ENCODE measurements at regions not wholly inside any gene's neighbourhood (a gene's known extent, or its start where the extent isn't known, plus 50 kb on each side); places are given as distances from the start of the nearest gene placed in this dataset.
"Not testable (repeated sequence)": the region's sequence is repeated elsewhere in the genome, so short reads cannot be mapped to it uniquely, and the experiment has no call there.

GRCh38 chr6:169933839-169934698 is 182.6 kb downstream of the ERMARD start:
- peak; percentile 75 for DNase-seq (ENCODE audit: low read depth)

GRCh38 chr6:169933251-169933821 is 181.9 kb downstream of the ERMARD start:
- DNase-seq (ENCODE audit: low read depth): no peak

- no peak for DNase-seq (ENCODE audit: low read depth)
Measured at GRCh38 chr6:169932491-169932890, 181.1 kb downstream of the ERMARD start.

- no peak for DNase-seq (ENCODE audit: low read depth)
Measured at GRCh38 chr6:169931261-169931660, 179.8 kb downstream of the ERMARD start.

- DNase-seq (ENCODE audit: low read depth): no peak
Measured at GRCh38 chr6:169930799-169931198, 179.4 kb downstream of the ERMARD start.

GRCh38 chr6:169927711-169928110 is 176.3 kb downstream of the ERMARD start:
- DNase-seq (ENCODE audit: low read depth): no peak

GRCh38 chr6:169926617-169927417 is 175.4 kb downstream of the ERMARD start:
- no peak for DNase-seq (ENCODE audit: low read depth)

GRCh38 chr6:169923468-169924464 is 172.3 kb downstream of the ERMARD start:
- no peak for DNase-seq (ENCODE audit: low read depth)

- peak; percentile 65 for DNase-seq (ENCODE audit: low read depth)
Measured at GRCh38 chr6:169921853-169922824, 170.7 kb downstream of the ERMARD start.

GRCh38 chr6:169921217-169921616 is 169.8 kb downstream of the ERMARD start:
- peak; percentile 32 for DNase-seq (ENCODE audit: low read depth)

GRCh38 chr6:169920359-169921020 is 169.1 kb downstream of the ERMARD start:
- no peak for DNase-seq (ENCODE audit: low read depth)

GRCh38 chr6:169918954-169919549 is 167.6 kb downstream of the ERMARD start:
- no peak for DNase-seq (ENCODE audit: low read depth)

- peak; percentile 49 for DNase-seq (ENCODE audit: low read depth)
Measured at GRCh38 chr6:169918239-169918953, 167.0 kb downstream of the ERMARD start.

- DNase-seq (ENCODE audit: low read depth): no peak
Measured at GRCh38 chr6:169917153-169917552, 165.7 kb downstream of the ERMARD start.

GRCh38 chr6:169915769-169916550 is 164.5 kb downstream of the ERMARD start:
- no peak for DNase-seq (ENCODE audit: low read depth)

GRCh38 chr6:169913745-169914144 is 162.3 kb downstream of the ERMARD start:
- DNase-seq (ENCODE audit: low read depth): not testable (repeated sequence)

- DNase-seq (ENCODE audit: low read depth): no peak
Measured at GRCh38 chr6:169913096-169913638, 161.7 kb downstream of the ERMARD start.
